ENCODE measurements at regions not wholly inside any gene's neighbourhood (a gene's known extent, or its start where the extent isn't known, plus 50 kb on each side); places are given as distances from the start of the nearest gene placed in this dataset.
"Not testable (repeated sequence)": the region's sequence is repeated elsewhere in the genome, so short reads cannot be mapped to it uniquely, and the experiment has no call there.

DNA sequence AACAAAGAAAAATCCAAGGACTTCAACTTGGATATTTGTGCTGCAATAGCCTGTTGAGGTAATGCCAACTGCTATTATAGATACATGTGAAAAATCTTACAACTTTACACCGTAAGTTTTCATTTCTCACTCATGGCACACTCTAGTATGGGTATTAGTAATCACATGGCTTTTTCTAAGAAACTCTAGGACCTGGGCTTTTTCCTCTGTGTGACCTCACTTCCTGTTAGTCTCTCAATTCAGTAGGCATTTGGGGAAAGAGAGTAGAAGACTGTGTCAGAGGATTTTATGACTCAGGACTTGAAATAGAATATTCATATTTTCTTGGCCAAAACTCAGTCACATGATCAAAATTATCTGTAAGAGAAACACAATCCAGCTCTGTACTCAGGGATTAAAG is 1049.9 kb downstream of the REEP3 start:
- no peak for DNase-seq (ENCODE audit: low read depth in 2 of 2)

DNA sequence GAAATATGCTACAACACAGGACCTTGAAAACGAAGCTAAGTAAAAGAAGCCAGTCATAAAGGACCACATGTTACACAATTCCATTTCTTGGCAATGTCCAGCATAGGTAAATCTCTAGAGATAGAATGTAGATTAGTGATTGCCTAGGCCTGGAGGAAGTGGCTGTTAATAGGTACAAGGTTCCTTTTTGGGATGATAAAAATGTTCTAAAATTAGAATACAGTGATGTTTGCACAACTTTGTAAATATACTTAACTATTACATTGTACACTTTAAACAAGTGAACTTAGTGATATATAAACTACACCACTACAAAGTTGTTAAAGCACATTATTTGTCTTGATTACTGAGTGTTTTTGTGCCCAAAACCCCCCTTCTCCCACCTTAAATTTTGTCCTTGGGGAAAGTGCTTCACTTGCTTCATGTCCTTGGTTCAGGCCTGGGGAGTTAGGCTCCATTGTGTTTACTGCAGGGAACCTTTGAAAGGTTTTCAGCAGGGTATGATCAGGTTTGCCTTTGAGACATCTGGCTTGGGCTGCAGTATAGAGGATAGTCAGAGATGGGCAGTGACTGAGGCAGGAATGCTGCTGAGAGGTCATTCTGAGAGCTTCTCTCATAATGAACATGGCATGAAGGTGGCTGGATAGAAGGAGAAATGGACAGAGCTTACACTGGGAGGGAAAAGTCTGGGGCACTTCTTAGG is 1052.6 kb downstream of the REEP3 start:
- DNase-seq (ENCODE audit: low read depth in 2 of 2) = no peak

DNA sequence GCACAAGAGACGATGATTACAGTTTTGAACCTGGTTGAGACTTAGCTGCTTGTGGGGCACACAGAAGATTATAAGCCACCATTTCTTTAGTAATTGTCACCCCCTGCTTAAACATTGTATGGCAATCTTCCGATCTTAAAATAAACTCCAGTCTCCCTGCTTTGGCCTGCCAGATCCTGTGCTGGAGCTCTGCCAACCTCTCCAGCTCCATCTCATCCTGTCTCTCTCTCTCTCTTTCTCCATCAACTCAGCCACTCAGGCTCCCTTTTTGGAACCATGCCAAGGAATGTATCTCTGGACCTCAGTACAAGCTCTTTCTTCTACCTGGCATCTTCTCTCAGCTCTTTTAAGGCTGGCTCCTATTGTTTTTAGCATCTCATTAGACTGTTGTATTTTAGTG is 1053.2 kb downstream of the REEP3 start:
- no peak for DNase-seq (ENCODE audit: low read depth in 2 of 2)

DNA sequence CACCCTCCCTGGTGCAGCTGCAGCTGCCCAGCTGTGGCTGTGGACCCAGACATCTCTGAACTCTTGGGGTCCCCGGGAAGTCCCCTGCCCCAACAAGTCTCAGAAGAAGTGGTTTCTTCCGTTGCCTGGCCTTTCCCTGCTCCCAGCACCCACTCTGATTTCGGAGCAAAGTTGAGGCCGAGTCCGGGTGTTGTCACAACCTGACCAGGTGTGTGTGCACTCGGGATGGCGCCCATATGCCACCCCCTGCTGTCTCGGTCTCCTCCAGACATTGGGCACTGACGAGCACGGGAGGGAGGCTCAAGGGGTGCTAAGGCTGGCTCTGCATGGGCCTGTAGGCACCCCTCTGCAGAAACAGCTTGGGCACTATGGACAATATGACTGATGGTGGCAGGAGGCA is 1055.3 kb downstream of the REEP3 start:
- no peak for DNase-seq (ENCODE audit: low read depth in 2 of 2)

DNA sequence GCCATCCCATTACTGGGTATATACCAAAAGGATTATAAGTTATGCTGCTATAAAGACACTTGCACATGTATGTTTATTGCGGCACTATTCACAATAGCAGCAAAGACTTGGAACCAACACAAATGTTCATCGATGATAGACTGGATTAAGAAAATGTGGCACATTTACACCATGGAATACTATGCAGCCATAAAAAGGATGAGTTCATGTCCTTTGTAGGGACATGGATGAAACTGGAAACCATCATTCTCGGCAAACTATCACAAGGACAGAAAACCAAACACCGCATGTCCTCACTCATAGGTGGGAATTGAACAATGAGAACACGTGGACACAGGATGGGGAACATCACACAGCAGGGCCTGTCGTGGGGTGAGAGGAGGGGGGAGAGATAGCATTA is 1057.6 kb downstream of the REEP3 start:
- not testable (repeated sequence) for DNase-seq (ENCODE audit: low read depth in 2 of 2)

DNA sequence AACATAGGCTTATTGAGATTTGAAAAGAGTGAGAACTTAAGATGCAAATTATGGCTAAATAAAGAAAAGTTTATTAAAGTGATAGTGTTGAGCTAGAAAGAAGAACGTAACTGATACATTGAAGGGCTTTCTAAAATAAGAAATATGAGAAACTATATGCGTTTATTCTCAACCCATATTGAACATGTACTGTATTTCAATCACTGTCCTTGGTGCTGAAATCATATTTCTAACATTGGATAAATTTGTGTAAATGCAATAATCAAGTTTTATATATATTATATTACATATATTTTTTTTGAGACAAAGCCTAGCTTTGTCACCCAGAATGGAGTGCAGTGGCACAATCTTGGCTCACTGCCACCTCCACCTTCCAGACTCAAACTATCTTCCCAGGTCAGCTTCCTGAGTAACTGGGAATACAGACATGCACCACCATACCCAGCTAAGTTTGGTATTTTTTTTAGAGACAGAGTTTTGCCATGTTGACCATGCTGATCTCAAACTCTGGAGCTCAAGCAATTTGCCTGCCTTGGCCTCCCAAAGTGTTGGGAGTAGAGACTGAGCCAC is 1065.8 kb downstream of the REEP3 start:
- DNase-seq (ENCODE audit: low read depth in 2 of 2) = no peak

DNA sequence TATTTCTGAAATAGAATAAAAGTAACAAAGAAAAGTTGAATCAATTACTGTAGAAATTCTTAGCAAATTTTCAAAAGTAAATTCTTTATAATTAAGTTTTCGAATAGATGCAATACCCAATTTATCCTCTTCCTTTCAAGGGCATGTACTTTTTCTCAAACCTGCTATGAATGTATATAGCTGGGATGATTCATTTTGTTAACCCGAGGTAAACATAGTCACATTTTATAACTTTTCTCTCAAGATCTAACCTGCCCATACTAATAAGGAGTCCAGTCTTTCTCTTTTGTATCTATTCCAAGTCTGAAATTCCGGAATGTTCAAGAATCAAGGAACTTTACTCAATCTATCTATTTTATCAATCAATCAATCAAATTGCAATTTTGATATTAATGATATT is 1072.9 kb downstream of the REEP3 start:
- DNase-seq (ENCODE audit: low read depth in 2 of 2) = no peak

DNA sequence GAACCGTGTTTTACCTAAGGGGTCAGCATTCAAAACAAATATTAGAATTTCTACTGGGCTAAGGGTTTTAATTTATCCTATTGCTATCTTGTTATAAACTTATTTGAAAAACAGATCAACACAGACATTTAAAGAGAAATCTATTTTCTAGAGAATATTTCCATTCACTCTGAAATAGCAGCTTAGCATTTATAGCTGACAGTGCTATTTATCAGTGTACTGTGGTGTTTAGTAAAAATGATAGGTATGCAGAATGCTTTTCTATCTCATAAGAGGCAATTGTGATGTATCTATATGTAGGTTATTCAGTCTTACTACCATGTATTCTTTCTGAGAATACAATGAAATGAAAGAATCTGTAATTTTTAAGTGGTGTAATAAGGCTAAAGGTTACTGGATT is 1077.4 kb downstream of the REEP3 start:
- no peak for DNase-seq (ENCODE audit: low read depth in 2 of 2)

DNA sequence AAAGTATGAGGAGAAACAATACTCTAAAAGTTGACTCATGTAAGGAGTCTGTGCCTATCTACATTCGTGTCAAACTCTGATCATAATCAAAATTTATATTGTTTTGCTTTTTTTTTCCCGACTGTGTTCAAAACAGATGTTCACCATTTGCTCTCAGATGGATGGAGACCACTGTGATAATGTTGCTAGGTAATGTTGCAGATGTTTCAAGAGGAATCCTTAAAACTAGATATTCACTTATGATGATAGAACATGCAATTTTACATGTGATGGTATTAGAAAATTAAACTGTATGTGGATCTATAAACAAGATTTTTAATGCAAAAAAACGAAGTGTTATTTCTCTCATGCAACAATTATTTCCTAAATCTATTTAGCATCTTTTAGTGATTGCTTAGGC is 1080.1 kb downstream of the REEP3 start:
- no peak for DNase-seq (ENCODE audit: low read depth in 2 of 2)

DNA sequence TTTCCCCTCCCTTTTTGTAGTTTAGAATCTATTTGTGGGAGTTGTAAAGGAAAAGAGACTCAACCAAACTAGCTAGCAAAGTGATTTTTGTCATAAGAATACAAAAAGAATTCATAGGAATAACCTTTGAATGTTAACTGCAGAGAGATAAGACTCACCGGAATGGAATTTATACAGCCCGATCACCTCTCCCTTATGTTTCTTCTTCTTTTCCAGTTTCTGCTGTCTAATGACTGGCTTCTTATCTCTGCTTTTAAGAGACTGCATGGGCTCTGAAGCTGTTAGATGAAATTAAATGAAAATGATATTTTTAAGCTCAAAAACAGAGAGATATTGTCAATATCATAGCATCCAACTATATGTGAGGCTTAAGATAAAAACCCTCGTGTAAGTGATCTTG is 1095.9 kb downstream of the REEP3 start:
- no peak for DNase-seq (ENCODE audit: low read depth in 2 of 2)

DNA sequence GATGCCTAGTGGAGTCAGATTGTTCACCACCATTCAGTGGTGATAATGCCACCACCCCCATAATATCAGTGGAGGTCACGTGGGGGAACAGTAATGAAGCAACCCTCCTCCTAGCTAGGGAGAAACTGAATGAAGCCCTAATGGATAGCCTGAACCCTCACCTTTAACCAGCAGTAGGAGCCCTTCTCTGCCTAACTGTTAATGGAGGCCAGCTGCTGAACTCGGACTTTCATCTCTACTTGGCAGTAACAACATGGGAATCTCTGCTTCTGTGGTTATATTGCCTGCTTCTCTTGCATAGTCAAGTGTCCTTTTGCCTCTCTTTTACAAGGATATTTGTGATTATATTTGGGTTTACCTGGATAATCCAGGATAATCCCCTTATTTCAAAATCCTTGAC is 1097.9 kb downstream of the REEP3 start:
- no peak for DNase-seq (ENCODE audit: low read depth in 2 of 2)

DNA sequence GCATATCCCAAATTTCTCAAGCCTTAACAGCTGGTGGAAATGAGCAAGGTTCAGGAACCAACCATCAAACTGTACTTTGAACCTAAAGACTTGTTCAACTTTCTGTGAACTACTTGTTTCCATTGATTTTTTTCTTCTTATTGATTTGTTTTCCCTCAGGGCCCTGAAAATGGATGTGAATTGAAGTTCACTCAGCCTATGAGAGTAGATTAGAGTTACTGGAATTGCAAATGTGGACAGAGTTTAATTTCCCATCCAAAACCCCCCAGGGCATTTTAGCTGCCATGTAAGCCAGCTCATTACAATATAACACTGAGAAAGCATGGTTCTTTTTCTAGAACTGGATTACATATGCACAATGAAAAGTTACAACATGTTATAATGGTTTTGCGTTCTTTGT is 1105.7 kb downstream of the REEP3 start:
- DNase-seq (ENCODE audit: low read depth in 2 of 2) = no peak

DNA sequence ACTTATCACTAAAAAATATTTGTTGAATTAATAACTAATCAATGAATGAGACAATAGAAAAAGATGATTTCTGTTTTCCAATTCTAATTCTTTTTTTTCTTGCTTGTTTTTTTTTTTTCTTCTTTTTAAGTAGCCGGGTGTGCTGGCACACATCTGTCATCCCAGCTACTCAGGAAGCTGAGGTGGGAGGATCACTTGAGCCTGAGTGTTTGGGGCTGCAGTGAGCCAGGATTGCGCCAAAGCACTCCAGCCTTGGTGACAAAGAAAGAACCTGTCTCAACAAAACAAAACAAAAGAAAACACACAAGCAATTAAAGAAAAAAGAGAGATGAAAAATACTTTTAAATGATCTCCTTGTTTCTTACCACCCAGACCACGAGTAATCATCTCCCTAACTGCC is 1109.3 kb downstream of the REEP3 start:
- no peak for DNase-seq (ENCODE audit: low read depth in 2 of 2)

DNA sequence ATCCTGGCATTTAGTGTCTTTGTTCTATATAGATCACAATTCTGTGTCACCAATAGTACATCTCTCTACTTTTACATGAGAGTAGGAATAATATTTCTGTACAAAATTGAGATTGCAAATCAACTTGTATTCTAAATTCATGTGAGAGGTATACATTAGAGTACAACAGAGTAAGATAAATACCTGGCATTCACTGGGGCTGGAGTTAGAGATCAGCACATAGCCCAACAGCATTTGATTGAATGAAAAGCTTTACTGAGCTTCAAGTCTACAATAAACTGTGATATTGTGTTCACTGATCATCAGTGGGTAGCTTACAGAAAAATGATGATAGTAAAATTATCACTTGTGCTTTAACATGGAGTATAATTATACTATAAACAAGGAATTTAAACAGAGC is 1114.7 kb downstream of the REEP3 start:
- no peak for DNase-seq (ENCODE audit: low read depth in 2 of 2)

DNA sequence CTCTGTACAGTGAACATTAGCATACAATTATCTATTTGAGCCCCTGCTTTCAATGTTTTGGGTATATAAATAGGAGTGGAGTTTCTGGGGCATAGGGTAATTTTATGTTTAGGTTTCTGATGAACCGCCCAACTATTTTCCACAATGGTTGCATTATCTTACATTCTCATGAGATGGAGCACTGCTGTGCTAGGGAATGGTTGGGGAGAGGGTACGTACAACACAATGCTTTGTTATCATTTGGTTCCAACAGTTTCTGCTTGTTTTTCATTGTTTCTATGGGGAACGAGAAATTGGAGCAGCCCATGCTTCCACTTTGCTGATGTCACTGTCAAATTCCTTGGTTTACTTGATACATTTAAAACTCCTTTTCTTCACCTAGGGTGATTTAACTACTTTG is 1115.3 kb downstream of the REEP3 start:
- DNase-seq (ENCODE audit: low read depth in 2 of 2) = no peak

DNA sequence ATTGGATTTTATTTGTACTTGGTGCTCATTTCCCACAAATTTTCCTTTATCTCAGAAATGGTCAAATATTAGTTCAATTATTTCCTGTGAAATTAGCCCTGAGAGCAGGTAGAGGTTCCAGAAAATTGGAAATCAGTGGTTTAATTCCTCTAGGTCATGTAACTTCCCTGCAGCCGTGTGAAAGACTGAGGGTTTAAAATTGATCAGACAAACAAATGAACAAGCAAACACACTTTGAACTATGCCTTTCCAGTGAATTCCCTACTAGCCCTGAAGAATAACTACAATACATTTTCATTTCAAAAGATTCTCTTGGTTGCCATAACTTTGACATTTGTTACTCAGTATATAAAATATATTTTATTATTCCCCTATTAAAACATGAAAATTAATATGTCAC is 1116.7 kb downstream of the REEP3 start:
- no peak for DNase-seq (ENCODE audit: low read depth in 2 of 2)

DNA sequence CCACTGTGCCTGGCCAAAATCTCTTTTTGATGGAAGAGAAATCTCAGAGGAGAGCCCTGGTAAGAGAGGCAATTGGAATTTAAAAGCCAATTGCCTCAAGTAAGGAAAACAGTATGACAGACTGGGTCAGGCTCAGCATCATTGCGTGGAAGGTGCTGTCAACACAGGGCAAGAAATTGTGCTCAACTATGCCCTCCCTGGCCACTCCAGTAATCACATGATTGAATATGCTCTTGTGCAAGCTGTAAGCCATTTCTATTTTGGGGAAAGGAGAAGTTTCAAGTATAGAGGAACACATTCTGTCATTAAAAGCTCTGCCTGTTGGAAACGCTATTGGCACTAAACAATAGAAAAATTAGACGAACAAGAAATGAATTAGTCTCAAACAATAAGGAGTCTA is 1127.7 kb downstream of the REEP3 start:
- no peak for DNase-seq (ENCODE audit: low read depth in 2 of 2)

DNA sequence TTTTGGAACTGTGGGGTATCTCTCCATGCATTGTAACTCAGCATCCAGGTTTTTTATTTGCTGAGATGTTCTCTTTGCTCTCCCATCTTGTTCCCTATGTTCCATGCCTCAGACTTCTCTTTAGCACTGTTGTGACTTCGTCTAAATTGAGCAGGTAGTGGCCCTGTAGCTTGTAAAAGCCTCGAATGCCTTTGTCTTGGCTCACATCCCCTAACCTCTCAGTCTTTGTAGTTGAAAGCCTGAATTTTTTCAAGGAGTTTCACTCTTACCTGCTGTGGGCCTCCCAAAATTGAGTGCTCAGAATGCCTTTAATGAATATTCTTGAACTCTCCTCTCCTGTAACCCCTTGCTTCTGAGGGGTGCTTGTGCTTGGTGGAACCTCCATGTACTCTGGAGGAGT is 1137.3 kb downstream of the REEP3 start:
- no peak for DNase-seq (ENCODE audit: low read depth in 2 of 2)

DNA sequence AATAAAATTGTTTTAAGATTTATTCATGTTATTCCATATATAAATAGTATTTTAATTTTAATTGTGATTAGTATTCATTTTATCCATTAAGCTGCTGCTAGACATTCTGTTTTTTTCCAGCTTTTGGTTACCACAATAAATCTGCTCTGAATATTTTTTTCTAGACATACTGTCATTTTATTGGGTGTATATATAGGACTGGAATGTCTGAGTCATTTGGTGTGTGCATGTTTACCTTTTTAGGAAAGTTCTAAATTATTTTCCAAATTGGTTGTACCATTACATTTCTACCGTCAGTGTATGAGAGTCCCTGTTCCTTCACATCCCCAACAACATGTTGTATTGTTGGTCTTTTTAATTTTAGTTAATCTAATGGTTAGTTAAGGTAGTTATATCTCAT is 1138.1 kb downstream of the REEP3 start:
- DNase-seq (ENCODE audit: low read depth in 2 of 2) = no peak

DNA sequence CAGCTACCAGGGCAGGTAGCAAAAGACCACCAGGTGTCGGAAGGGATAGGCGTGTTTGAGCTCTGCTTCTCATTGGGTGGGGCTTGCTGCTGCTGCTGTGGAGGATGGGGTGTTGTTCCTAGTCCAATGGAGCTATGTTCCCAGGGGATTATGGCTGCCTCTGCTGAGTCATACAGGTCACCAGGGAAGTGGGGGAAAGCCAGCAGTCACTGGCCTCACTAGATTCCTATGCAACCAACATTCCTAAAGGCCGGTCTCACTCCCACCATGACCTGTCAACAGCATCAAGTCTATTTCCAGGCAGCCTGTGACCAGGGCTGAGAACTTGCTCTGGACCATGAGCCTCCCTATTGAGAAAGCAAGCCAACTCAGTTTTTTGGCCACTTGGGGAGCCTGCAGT is 1160.8 kb downstream of the REEP3 start:
- DNase-seq (ENCODE audit: low read depth in 2 of 2) = no peak

DNA sequence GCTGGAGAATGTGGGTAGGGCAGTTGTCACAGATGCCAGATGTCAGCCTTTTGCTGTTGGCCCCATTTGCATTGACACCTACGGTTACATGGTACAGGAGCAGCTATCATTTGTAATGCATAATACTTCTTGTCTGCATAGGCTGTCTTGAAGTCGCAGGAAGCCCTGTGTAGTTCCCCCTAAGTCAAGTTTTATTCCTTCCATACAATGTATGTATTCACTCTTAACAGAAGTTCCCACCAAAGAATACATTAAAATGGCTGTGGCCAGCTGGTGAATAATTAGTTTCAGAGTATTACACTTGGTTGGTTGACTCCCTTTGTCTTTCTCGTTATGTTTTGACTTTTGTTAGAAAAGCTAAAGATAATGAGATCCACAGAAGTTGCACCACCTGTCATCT is 1169.0 kb downstream of the REEP3 start:
- no peak for DNase-seq (ENCODE audit: low read depth in 2 of 2)

DNA sequence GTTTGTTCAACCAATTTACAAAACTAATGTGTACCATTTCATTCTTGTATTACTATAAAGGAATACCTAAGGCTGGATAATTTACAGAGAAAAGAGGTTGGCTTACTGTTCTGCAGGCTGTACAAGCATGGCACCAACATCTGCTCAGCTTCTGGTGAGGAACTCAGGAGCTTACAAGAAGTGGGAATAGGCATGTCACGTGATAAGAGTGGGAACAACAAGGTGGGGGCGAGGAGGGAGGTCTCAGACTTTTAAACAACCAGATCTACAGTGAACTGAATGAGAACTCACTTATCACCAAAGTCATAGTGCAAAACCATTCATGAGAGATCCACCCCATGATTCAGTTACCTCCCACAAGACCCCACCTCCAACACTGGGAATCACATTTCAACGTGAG is 1178.0 kb downstream of the REEP3 start:
- no peak for DNase-seq (ENCODE audit: low read depth in 2 of 2)

DNA sequence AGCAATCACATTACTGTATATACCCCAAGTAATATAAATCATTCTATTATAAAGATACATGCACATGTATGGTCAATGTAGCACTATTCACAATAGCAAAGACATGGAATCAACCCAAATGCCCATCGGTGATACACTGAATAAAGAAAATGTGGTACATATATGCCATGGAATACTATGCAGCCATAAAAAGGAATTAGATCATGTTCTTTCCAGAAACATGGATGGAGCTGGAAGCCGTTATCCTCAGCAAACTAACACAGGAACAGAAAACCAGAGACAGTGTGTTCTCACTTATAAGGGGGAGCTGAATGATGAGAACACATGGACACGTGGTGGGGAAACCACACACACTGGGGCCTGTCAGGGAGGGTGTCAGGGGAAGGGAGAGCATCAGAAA is 1180.9 kb downstream of the REEP3 start:
- not testable (repeated sequence) for DNase-seq (ENCODE audit: low read depth in 2 of 2)
